Heart left ventricle (tissue), 16 donors: ENCODE measurements at regions not wholly inside any gene's neighbourhood (a gene's known extent, or its start where the extent isn't known, plus 50 kb on each side); places are given as distances from the start of the nearest gene placed in this dataset.
A peak's percentile ranks its signal among the peaks of the same experiment; 100 is the strongest.

Experiments
- ATAC-seq, 4 donors: fragments of 200-7000 bp; cut with Tn5 transposase; one replicate each; pipeline ENCODE4 v1.9.1; 2020 to 2022; ENCODE audit warnings: moderate library complexity in 4 of 4, mild to moderate bottlenecking in 3 of 4, moderate number of reproducible peaks in 1 of 4
- DNase-seq, 5 donors: peaks; one replicate each; pipeline ENCODE4 v3.0.0-alpha.2; 2020
- H3K27ac ChIP-seq, 12 donors: fragments of 200-600 bp; sonication (generic) in 4 of 12; one replicate each; pipeline versions ENCODE4 v1.5.0 to v1.8.0; 2016 to 2022; ENCODE audit warnings: mild to moderate bottlenecking in 2 of 12
- H3K27me3 ChIP-seq, 9 donors: fragments of 200-600 bp; sonication (generic) in 2 of 9; one replicate each; pipeline versions ENCODE4 v1.5.1 to v1.8.0; 2016 to 2022; ENCODE audit warnings: mild to moderate bottlenecking in 3 of 9
- H3K36me3 ChIP-seq, 9 donors: fragments of 200-600 bp; sonication (generic) in 2 of 9; one replicate each; pipeline versions ENCODE4 v1.5.0 to v1.8.0; 2018 to 2022; ENCODE audit warnings: mild to moderate bottlenecking in 2 of 9
- H3K4me1 ChIP-seq, 12 donors: fragments of 200-600 bp; sonication (generic) in 4 of 12; one replicate each; pipeline versions ENCODE4 v1.5.0 to v1.8.0; 2016 to 2022; ENCODE audit warnings: mild to moderate bottlenecking in 3 of 12
- H3K4me3 ChIP-seq, 12 donors: fragments of 200-600 bp; sonication (generic) in 4 of 12; one replicate each; pipeline versions ENCODE4 v1.5.0 to v1.8.0; 2017 to 2022; ENCODE audit warnings: mild to moderate bottlenecking in 9 of 12, moderate library complexity in 4 of 12
- H3K9me3 ChIP-seq, 12 donors: fragments of 200-600 bp; sonication (generic) in 4 of 12; one replicate each; pipeline versions ENCODE4 v1.5.0 to v1.8.0; 2016 to 2022; ENCODE audit warnings: mild to moderate bottlenecking in 1 of 12
- POLR2A ChIP-seq, 2 donors: fragments of 450-650 bp; IDR thresholded peaks; one replicate each; pipeline ENCODE4 v1.6.1; 2017; ENCODE audit warnings: antibody characterized with exemption in 2 of 2, mild to moderate bottlenecking in 2 of 2, moderate library complexity in 2 of 2
- WGBS, 4 donors: extraction: QIAGEN DNeasy Blood & Tissue Kit in 2 of 4; methylation state at CpG; one replicate each; pipeline versions ENCODE4 v1.1.5 to v1.1.7; 2013 to 2018; 5-methylcytosine and 5-hydroxymethylcytosine counted together
- intact Hi-C, 10 donors: fragments of 100-400 bp; cut with DNase I; formaldehyde crosslinking; loops; one replicate each; pipeline versions ENCODE4 v1.11.1 to v1.14.2; 2022
- TF ChIP-seq, protein P1 (sequence below), 12 donors: fragments of 200-600 bp; sonication (generic) in 4 of 12; IDR thresholded peaks; one replicate each; pipeline versions ENCODE4 v1.5.0 to v1.8.0; 2018 to 2022; ENCODE audit warnings: antibody characterized with exemption in 12 of 12, mild to moderate bottlenecking in 5 of 12
- donor health status: ischemic (EF 13 %, LVEDD 7.1; RV severe dilation, severe dysfunction).
- donor health status: healthy with polysubstance abuse.
- donor health status: DM: no; HTN: yes; CAD: no.
- donor health status: DM: no; HTN: no; CAD: no.
- donor health status: ischemic (EF 25% LVEDD 6.9; RV normal size, moderate dysfunction).
- donor health status: ischemic (EF 25% LVEDD 5.7; RV mildly dilated, moderate dysfunction).
- donor health status: healthy.
- donor health status: DM: yes; HTN: yes; CAD: no.
- donor health status: ischemic (EF 35%, LVEDD 5.7; RV mildly dilated, moderate dysfunction).
- donor health status: nonischemic (EF 11% LVEDD 7.7; RV severe dilation, severe dysfunction).
- donor health status: DM: yes; HTN: yes; CAD: no.
- donor health status: PGD.
- donor health status: ischemic (EF 29% LVEDD 5.4; RV normal size, mild dysfunction).
- donor health status: nonischemic (EF 23%, LVEDD 6.1; RV moderate dilation, normal function).

DNA sequence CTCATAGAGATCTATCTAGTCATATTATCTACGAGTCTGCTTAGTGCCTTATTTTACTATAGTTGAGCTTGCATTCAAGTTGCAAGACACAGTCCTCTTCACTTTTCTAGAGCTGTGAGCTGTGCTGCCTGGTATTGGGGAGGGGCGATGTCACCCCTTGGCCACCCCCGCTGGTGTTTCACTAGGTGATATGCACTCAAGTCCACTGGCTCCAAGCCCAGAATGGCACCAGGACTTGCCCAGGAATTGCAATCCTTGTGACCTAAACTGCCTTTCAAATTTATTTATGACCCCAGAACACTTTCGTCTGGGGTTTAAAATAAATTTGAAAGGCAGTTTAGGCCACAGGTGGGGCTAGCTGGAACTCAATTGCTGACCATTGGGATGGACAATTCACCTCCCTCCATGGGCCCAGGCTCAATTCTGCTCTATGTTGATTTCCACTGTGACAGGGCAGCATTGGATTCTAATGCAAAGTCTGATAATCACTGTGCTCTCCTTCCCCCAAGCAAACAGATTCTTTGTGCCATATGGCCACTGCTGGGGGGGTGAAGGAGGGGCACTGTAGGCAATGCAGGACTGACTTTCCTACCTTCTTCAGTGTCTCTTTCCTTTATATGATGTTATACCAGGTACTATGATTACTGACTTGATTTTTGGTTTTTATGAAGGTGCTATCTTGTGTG, 1244.2 kb upstream of the MIR17HG start:
- Histone ChIP-seq H3K27ac (no peak overlapping the region), H3K4me3 (no peak overlapping the region), H3K36me3 (no peaks in the 10 kb centered on the region), H3K4me1 (no peaks in the 10 kb centered on the region), H3K27me3 (no peaks in the 10 kb centered on the region), H3K9me3 (peaks cover 0 to 16% (median 0%) of the 10 kb centered on the region in 12 donors)
- intact Hi-C loops, result no loop called here
- peak in 1 of 5 donors; percentile 43 for DNase-seq
- no peak for ATAC-seq
- TF ChIP-seq, protein P1, sequence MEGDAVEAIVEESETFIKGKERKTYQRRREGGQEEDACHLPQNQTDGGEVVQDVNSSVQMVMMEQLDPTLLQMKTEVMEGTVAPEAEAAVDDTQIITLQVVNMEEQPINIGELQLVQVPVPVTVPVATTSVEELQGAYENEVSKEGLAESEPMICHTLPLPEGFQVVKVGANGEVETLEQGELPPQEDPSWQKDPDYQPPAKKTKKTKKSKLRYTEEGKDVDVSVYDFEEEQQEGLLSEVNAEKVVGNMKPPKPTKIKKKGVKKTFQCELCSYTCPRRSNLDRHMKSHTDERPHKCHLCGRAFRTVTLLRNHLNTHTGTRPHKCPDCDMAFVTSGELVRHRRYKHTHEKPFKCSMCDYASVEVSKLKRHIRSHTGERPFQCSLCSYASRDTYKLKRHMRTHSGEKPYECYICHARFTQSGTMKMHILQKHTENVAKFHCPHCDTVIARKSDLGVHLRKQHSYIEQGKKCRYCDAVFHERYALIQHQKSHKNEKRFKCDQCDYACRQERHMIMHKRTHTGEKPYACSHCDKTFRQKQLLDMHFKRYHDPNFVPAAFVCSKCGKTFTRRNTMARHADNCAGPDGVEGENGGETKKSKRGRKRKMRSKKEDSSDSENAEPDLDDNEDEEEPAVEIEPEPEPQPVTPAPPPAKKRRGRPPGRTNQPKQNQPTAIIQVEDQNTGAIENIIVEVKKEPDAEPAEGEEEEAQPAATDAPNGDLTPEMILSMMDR (IDR thresholded peaks at IDR 0.05), result no peak
- no peak for TF ChIP-seq POLR2A (IDR thresholded peaks at IDR 0.05)
- 47 to 58% (median 53%) methylated on average over 4 of the region's 4 CpGs for WGBS, 4 donors

DNA sequence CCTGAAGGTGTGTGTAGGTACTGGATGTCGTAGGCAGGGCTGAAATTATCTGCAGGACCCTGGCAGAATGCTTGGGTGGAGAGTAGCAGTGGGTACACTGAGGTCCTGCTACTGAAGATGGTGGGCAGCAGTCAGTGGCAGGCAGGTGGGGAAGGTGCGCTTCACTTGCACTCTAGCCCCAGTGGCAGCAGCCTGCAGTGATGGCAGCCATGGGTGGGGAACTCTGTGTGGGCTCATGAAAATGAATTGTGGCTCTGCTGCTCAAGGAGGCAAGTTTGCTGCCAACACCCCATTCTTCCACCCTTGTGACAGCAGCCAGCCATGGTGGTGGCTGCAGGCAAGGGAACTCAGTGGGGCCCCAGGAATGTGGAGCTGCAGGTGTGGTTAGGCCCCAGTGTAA, 1242.7 kb upstream of the MIR17HG start:
- intact Hi-C loops, result no loop called here
- no peak for TF ChIP-seq POLR2A (IDR thresholded peaks at IDR 0.05)
- TF ChIP-seq, protein P1 (IDR thresholded peaks at IDR 0.05), result no peak
- ATAC-seq (no peak), DNase-seq (no peak)
- H3K27me3 ChIP-seq, result no peaks in the 10 kb centered on the region
- no peaks in the 10 kb centered on the region for H3K4me1 ChIP-seq
- H3K9me3 ChIP-seq, result peaks cover 0 to 11% (median 0%) of the 10 kb centered on the region in 12 donors
- no peak overlapping the region for H3K4me3 ChIP-seq
- WGBS, 4 donors, result 75 to 86% (median 81%) methylated on average over 1 to 2 of the region's 2 CpGs
- H3K27ac ChIP-seq, result no peak overlapping the region
- no peaks in the 10 kb centered on the region for H3K36me3 ChIP-seq

DNA sequence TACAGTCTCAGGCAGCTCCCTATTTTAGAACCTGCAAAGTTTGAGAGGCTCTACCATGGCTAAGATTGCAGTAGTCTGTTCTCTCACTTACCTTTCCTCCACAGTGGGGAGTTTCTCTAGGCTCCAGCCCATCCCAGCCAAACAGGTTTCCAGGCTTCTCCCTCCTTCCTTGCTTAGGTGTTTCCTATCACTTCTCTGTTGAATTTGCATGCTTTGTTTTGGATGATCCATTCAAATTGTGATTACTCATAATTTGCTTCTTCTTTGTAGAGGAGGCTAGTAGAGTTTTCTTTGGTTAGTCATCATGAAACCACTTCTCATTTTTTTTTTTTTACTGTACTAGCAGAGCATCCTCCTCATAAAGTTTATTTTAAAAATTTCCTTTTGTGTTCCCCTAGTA, 1242.2 kb upstream of the MIR17HG start:
- no peak for DNase-seq
- ATAC-seq, result no peak
- H3K27ac ChIP-seq, result no peak overlapping the region
- no peaks in the 10 kb centered on the region for H3K4me1 ChIP-seq
- no peak for TF ChIP-seq POLR2A (IDR thresholded peaks at IDR 0.05)
- TF ChIP-seq, protein P1 (IDR thresholded peaks at IDR 0.05), result no peak
- H3K4me3 ChIP-seq, result no peak overlapping the region
- no peaks in the 10 kb centered on the region for H3K27me3 ChIP-seq
- intact Hi-C loops, result no loop called here
- H3K9me3 ChIP-seq, result peaks cover 0 to 7% (median 0%) of the 10 kb centered on the region in 12 donors
- no peaks in the 10 kb centered on the region for H3K36me3 ChIP-seq

DNA sequence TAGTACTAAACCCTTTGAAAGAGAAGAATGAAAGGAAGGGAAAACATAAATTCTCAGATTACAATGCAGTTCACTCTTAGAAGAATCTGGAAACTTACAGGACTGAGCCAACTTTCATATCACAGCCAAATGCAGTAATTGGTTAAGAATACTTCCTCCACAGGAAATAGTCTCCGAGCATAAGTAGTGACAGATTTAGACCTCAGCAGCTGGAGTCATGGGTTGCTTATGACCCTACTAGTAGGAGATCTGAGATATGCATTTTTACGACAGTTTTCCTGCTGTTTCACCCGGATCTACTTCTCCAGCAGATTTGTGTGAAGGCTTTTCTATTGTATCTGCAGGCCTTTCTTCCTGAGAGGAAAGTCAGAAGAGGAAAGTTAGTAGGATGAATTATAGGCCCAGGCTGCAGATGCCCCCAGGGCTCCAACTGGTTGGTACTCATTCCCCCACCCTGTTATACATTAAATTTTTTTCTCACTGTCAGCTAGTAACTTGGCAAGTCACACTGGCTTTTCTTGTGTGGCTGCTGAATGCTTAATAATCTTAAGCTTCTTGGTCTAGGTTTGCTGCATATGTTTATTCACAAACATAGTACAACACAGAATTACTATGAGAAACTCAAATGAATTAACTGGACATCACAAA, 1241.5 kb upstream of the MIR17HG start:
- H3K4me1 ChIP-seq, result no peaks in the 10 kb centered on the region
- intact Hi-C loops, result no loop called here
- DNase-seq (no peak), ATAC-seq (no peak)
- 15 to 29% (median 23%) methylated on average over 3 of the region's 3 CpGs for WGBS, 4 donors
- H3K27me3 ChIP-seq, result no peaks in the 10 kb centered on the region
- TF ChIP-seq, protein P1 (IDR thresholded peaks at IDR 0.05), result no peak
- TF ChIP-seq POLR2A (IDR thresholded peaks at IDR 0.05), result no peak
- no peaks in the 10 kb centered on the region for H3K36me3 ChIP-seq
- H3K27ac ChIP-seq, result no peak overlapping the region
- no peak overlapping the region for H3K4me3 ChIP-seq
- peaks cover 0 to 7% (median 0%) of the 10 kb centered on the region in 12 donors for H3K9me3 ChIP-seq
